Fibroblast of gingiva (primary cell): ENCODE measurements at regions not wholly inside any gene's neighbourhood (a gene's known extent, or its start where the extent isn't known, plus 50 kb on each side); places are given as distances from the start of the nearest gene placed in this dataset.
"Not testable (repeated sequence)": the region's sequence is repeated elsewhere in the genome, so short reads cannot be mapped to it uniquely, and the experiment has no call there.

Experiments used
- DNase-seq: peaks from one replicate; pipeline ENCODE4 v3.0.0-alpha.2; 2011; ENCODE audit warnings: low read depth

DNA sequence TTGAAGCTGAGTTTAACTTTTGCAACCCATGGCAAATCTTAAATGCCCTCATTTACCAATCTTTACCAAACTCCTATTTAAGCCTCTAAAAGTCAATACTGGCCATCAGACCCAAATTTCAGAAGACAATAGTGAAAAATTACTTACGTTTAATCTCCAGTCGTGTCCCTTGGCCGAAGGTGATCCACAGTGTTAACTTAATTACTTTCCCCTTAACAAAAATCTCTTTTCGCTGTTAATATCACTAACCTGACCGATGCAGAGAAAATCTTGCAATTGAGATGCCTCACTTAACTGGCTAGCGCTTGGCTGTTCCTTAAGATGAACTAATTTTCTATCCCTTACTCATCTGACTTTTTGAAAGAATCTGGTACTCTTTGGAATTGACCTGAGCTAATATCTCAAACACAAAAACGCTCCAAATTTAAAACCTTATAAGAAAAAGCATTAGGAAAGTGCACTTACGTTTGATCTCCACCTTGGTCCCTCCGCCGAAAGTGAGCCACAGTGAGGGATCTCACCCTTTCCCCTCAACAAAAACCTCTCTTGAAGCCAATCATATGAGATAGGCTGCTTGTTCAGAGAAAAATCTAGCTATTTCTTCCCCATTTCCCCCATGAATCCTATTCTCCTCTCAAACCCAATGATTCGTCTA lies 169.1 kb downstream of the RPIA start:
- no peak for DNase-seq

GRCh38 chr2:88865801-88866371 lies 174.4 kb downstream of the RPIA start:
- DNase-seq, result no peak

DNA sequence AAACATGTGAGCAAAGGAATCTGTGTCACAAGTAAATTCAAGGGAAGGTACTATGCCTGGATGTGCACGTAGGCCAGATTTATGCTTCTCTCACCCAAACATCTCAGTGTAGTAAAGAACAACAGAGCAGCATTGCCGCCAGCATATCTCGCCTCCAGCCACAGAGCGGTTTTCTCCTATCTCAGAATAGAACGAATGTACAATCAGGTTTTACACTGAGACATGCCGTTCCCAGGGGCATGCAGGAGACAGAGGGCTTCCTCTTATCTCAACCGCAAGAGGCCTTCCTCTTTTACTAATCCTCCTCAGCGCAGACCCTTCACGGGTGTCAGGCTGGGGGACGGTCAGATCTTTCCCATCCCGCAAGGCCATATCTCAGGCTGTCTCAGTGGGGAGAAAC lies 175.3 kb downstream of the RPIA start:
- DNase-seq, result no peak

GRCh38 chr2:88868861-88869260 lies 177.4 kb downstream of the RPIA start:
- DNase-seq, result no peak

GRCh38 chr2:88870267-88870839 lies 178.9 kb downstream of the RPIA start:
- DNase-seq, result no peak

DNA sequence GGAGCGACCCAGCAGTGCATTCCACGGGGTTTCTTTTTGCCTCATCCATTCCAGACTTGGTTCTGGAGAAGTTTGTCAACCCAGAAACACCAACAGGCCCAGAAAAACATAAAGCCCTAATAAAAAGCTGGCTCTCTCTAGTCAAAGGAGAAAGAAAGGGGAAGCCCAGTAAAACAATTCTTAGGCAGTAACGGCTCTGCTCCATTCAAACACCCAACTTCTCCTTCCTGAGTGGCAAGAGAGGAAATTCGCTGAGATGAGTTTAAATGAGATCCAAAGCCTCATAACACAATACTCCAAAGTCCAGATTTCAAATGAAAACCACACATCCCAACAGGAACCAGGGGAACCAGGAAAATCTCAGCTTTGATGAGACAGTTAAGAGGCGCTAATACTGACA lies 179.9 kb downstream of the RPIA start:
- no peak for DNase-seq

GRCh38 chr2:88873620-88874019 lies 182.1 kb downstream of the RPIA start:
- no peak for DNase-seq

DNA sequence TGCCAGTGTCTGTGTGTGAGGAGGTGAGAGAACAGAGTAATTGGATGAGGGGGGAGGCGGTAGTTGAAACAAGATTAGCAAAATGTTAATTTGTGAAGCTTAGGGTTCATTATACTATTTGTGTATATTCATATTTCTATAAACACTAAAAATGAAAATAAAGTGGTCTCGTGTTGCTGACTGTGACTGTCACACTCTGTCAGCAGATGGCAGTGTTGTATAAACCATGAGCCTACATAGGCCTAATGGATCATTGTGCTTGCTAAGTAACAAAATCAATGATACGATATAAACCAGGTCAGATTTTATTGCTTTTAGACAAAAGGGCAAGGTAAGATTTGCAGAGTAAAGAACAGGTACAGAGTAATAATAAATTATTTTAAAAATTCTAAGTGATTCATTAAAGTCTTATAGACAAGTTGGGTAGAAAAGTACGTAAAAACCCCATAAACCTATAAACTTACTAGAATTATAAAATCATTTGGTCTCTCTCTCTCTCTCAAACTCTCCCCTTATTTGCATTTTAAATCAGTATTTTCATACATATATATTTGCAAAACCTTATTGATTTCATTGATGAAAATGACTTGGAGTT lies 182.7 kb downstream of the RPIA start:
- peak; percentile 45 for DNase-seq

GRCh38 chr2:88875736-88876135 lies 184.3 kb downstream of the RPIA start:
- DNase-seq, result no peak

DNA sequence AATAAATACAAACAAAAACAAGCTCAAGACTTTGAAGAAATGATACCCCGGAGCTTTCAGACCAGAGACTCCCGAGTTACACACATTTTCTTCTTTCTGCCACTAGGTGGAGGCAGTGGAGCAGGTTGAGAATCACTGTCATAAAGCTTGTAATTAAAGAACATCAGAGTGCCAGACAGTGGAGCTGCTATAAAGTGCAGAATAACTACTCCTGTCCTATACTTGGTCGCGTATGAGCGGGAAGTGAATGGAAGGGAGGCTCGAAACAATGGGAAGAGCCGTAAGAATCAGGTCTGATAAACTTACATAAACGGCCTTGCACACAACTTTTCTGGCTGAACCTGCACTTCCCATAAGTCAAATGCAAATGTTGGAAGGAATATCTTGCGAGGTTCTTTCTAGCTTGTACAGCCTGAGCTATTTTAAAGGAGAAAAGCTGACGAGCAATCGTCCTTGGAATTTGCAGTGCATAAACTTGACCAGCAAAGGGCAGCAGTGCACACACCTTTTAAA lies 189.0 kb downstream of the RPIA start:
- peak; percentile 26 for DNase-seq

DNA sequence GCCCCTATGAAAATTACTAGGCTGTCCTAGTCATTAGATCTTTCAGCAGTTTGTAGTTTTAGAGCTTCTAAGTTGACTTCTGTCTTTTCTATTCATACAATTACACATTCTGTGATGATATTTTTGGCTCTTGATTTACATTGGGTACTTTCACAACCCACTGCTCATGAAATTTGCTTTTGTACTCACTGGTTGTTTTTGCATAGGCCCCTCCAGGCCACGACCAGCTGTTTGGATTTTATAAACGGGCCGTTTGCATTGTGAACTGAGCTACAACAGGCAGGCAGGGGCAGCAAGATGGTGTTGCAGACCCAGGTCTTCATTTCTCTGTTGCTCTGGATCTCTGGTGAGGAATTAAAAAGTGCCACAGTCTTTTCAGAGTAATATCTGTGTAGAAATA lies 193.8 kb downstream of the RPIA start:
- no peak for DNase-seq

GRCh38 chr2:88885679-88886416 lies 194.4 kb downstream of the RPIA start:
- DNase-seq, result no peak

- not testable (repeated sequence) for DNase-seq
Observed at GRCh38 chr2:88887466-88887865, 196.0 kb downstream of the RPIA start.

DNA sequence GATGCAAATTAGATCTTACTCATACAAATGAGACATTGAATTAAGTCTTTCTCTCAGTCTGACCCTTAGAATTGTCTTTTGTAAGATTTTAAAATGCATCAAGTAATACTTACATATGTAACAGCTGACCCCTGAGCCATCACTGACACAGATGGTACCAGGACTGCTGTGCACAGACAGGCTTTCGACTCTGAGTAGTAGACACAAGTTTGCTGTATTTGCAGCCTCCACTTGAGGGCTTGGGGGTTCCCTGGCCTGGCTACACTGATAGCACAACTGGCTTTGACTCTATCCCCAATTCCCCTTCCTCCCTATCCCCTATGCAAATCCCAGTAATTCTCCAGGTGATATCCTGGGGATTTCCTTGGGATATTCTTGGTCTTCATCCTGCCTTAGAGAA lies 200.7 kb downstream of the RPIA start:
- no peak for DNase-seq

- DNase-seq, result no peak
Observed at GRCh38 chr2:88892788-88893187, 201.3 kb downstream of the RPIA start.

DNA sequence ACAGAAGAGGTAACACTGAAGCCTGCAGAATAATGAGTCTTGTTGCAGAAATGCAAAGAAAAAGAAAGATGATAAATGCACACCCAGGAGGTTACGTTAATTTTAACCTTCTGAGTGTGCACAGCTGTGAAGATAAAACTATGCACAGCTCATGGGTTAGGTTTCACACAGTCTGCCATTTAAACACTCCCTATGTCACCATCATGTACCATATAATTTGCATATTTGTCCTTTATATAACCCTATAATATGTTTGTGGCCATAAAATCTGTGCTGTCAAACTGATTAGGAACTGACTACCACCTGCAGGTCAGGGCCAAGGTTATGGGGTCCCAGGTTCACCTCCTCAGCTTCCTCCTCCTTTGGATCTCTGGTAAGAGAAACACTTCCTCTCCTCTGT lies 205.5 kb downstream of the RPIA start:
- DNase-seq, result no peak

DNA sequence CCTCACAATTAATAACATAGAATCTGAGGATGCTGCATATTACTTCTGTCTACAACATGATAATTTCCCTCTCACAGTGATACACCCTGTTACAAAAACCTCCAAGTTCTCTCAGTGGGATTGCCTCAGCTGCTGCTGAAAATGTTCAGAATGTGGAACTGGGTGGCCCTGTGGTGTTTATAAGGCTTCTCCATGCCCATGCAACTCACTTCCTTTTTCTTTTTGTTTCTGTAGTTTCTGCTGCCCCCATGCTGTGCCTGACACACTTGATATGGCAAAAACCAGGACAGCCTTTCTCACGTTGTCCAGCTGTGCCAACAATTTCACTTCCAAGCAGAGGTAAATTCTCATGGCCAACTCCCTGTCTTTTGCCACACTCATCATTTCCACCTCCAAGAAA lies 206.2 kb downstream of the RPIA start:
- no peak for DNase-seq

DNA sequence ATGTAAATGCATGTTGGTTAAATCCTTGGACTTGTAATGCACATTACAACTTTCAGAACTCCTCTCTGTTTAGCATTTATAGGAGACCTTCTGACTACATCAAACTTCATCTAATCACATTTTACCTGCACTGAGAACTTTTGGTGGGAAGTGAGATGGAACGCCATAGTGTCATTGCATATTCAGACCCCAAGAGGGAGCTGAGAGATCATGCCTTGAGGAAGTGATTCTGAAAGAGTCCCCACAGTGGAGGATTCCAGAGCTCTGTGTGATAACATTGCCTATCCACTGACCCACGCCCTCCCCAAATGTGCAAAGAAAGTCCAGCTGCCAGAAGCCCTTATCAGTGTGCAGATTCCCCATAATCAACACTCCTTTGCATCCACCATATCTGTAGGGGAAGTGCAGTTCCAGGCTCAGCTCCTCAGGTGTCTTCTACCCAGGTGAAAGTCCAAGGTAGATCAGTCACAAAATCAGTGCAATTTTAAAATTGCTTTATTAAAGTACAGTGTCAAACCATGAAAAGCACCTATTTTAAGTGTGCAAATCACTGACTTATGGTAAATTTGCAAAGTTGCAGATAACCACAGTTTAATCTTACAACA lies 212.4 kb downstream of the RPIA start:
- DNase-seq, result peak; percentile 6

GRCh38 chr2:88913280-88913679 lies 221.8 kb downstream of the RPIA start:
- no peak for DNase-seq

DNA sequence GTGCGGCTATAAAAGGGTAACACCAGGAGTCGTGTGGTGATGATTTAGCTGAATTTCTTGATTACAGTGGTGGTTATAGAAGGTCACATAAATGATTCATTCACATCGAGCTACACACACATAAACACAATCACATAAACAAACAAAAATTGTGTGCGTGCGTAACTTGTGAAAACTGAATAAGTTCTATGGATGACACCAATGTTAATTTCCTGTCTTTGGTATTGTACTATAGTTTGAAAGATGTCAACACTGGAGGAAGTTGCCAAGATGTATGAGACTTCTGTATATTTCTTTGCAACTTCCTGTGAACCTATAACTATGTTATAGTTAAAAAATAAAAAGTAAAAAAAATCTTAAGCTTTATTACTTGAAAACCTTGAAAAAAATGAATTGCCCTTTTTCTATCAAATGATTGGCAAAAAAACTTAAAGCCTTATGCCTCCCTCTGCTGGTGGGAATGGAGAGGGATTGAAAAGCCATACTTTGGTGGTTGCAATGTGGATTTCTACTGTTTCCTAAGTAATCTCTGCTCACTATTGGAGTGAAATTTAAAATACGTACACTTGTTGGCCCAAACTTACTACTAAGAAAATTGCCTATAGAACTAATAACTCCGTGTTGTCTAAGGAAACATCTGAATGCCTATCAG lies 227.7 kb downstream of the RPIA start:
- peak; percentile 6 for DNase-seq

GRCh38 chr2:88920399-88920798 lies 228.9 kb downstream of the RPIA start:
- not testable (repeated sequence) for DNase-seq

DNA sequence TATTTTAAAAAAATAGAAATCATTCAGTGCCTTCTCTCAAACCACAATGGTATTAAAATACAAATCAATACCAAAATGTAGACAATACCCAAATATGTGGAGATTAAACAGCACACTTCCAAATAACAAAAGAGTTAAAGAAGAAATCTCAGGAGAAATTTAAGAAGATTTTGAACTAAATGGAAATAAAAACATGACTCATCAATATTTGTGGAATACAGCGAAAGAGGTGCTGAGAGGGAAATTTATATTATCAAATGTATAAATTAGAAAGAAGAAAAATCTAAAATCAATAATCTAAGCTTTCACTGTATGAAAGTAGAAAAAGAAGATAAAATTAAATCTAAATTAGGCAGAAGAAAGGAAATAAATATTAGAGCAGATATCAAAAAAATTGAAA lies 233.1 kb downstream of the RPIA start:
- no peak for DNase-seq
